Spleen (tissue), 7 donors: ENCODE measurements at regions not wholly inside any gene's neighbourhood (a gene's known extent, or its start where the extent isn't known, plus 50 kb on each side); places are given as distances from the start of the nearest gene placed in this dataset.

Experiments
- POLR2AphosphoS5 ChIP-seq, 3 donors: sonication (generic); formaldehyde crosslinking; IDR thresholded peaks; one replicate each; pipeline ENCODE4 v1.5.1; 2017; ENCODE audit warnings: antibody characterized with exemption in 3 of 3
- TF ChIP-seq, protein P1 (sequence below), 11 experiments: fragments of 200-600 bp in 7 of 11; fragments of 450-650 bp in 4 of 11; sonication (generic) in 4 of 11; IDR thresholded peaks in 8 of 11; conservative IDR thresholded peaks in 3 of 11; 1 replicate in 7 of 11; 2 replicates in 4 of 11; pipeline versions ENCODE4 v1.4.0 to v1.8.0; 2016 to 2021; ENCODE audit warnings: antibody characterized with exemption in 11 of 11, inconsistent platforms in 4 of 11, mild to moderate bottlenecking in 1 of 11
- donor health status: DM: no; HTN: no; CAD: no; lungs with moderate emphysema.
- donor health status: DM: no; HTN: no; CAD: no.
- donor health status: DM: no; HTN: no; CAD: no.

DNA sequence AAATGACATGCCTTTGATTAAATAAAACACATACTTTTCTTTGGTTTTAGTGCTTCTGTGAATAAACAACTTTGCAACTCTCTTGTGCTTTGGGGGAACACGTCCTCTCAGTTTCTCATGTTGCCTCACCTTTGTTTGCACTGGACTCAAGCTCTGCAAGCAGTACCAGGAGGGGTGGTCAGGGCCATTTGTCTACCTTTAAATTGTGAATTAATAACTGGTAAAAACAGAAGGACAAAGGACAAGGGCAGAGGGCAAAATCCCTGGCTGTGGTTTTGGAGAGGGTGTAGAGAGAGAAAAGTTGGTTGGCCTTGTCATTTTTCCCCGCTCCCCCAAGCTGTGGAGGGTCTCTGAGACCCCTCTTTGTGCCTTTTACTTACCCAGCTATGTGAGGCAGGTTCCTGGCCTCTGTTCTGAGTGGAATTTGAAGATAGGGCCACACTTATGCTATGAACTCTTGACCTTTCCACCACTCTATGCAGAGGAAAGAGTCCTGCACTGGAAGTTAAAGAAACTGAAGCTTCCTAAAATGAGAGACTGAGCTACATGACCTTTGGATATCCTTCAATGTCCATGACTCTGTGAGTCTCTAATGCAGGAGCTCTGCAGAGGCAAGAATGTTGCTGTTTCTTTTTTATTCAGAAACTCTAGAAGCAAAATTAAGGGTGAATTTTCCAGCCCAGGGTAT lies 55.1 kb upstream of the MOCS2 start:
- TF ChIP-seq, protein P1, sequence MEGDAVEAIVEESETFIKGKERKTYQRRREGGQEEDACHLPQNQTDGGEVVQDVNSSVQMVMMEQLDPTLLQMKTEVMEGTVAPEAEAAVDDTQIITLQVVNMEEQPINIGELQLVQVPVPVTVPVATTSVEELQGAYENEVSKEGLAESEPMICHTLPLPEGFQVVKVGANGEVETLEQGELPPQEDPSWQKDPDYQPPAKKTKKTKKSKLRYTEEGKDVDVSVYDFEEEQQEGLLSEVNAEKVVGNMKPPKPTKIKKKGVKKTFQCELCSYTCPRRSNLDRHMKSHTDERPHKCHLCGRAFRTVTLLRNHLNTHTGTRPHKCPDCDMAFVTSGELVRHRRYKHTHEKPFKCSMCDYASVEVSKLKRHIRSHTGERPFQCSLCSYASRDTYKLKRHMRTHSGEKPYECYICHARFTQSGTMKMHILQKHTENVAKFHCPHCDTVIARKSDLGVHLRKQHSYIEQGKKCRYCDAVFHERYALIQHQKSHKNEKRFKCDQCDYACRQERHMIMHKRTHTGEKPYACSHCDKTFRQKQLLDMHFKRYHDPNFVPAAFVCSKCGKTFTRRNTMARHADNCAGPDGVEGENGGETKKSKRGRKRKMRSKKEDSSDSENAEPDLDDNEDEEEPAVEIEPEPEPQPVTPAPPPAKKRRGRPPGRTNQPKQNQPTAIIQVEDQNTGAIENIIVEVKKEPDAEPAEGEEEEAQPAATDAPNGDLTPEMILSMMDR (IDR thresholded peaks at IDR 0.05 in 8 of 11, conservative IDR thresholded peaks at IDR 0.05 in 3 of 11): no peak
- TF ChIP-seq POLR2AphosphoS5 (IDR thresholded peaks at IDR 0.05): no peak
